Stimulated activated CD8-positive, alpha-beta memory T cell treated with anti-CD3 and anti-CD28 coated beads, Interleukin-15, amount 100 ng/mL, for 24 hours (primary cell): ENCODE measurements at regions not wholly inside any gene's neighbourhood (a gene's known extent, or its start where the extent isn't known, plus 50 kb on each side); places are given as distances from the start of the nearest gene placed in this dataset.

Source experiments
- DNase-seq: peaks from one replicate; pipeline ENCODE4 v3.0.0-alpha.2; 2020; ENCODE audit warnings: low read depth

GRCh38 chr16:56090076-56090475, 101.2 kb upstream of the GNAO1 start:
- DNase-seq, result no peak

GRCh38 chr16:56087626-56088025, 103.7 kb upstream of the GNAO1 start:
- DNase-seq, result no peak

- DNase-seq, result no peak
Measured at GRCh38 chr16:56081371-56081770, 109.9 kb upstream of the GNAO1 start.

GRCh38 chr16:56075732-56076388, 115.4 kb upstream of the GNAO1 start:
- no peak for DNase-seq

GRCh38 chr16:56073508-56073907, 117.8 kb upstream of the GNAO1 start:
- no peak for DNase-seq

GRCh38 chr16:56072096-56072495, 119.2 kb upstream of the GNAO1 start:
- no peak for DNase-seq

- DNase-seq, result no peak
Measured at GRCh38 chr16:56068816-56069215, 122.5 kb upstream of the GNAO1 start.

- DNase-seq, result no peak
Measured at GRCh38 chr16:56068314-56068713, 123.0 kb upstream of the GNAO1 start.

GRCh38 chr16:56067406-56067805, 123.9 kb upstream of the GNAO1 start:
- DNase-seq, result no peak

- no peak for DNase-seq
Measured at GRCh38 chr16:56066617-56067016, 124.7 kb upstream of the GNAO1 start.

- DNase-seq, result no peak
Measured at GRCh38 chr16:56063111-56063510, 128.2 kb upstream of the GNAO1 start.

- no peak for DNase-seq
Measured at GRCh38 chr16:56057151-56057550, 134.1 kb upstream of the GNAO1 start.

- no peak for DNase-seq
Measured at GRCh38 chr16:56050916-56051315, 140.4 kb upstream of the GNAO1 start.

GRCh38 chr16:56048425-56049105, 142.7 kb upstream of the GNAO1 start:
- DNase-seq, result no peak

- no peak for DNase-seq
Measured at GRCh38 chr16:56047307-56048234, 143.7 kb upstream of the GNAO1 start.

GRCh38 chr16:56042416-56042815, 148.9 kb upstream of the GNAO1 start:
- no peak for DNase-seq

GRCh38 chr16:56041556-56042140, 149.6 kb upstream of the GNAO1 start:
- no peak for DNase-seq

- no peak for DNase-seq
Measured at GRCh38 chr16:56038564-56039098, 152.7 kb upstream of the GNAO1 start.

GRCh38 chr16:56032072-56032471, 156.9 kb upstream of the CES5A start:
- DNase-seq, result no peak

- no peak for DNase-seq
Measured at GRCh38 chr16:56029026-56029425, 153.9 kb upstream of the CES5A start.

GRCh38 chr16:56022818-56023217, 147.6 kb upstream of the CES5A start:
- no peak for DNase-seq

GRCh38 chr16:56019274-56019673, 144.1 kb upstream of the CES5A start:
- DNase-seq, result no peak
